Uterus (tissue), 3 donors: ENCODE measurements at regions not wholly inside any gene's neighbourhood (a gene's known extent, or its start where the extent isn't known, plus 50 kb on each side); places are given as distances from the start of the nearest gene placed in this dataset.

ENCODE experiments used
- DNase-seq, 2 donors: peaks; one replicate each; pipeline ENCODE4 v3.0.0-alpha.2; 2019 to 2020
- H3K27ac ChIP-seq, 2 donors: fragments of 200-600 bp; sonication (generic); 1 replicate in 1 of 2; 2 replicates in 1 of 2; pipeline ENCODE4 v1.5.1; 2016 to 2018
- H3K27me3 ChIP-seq, 2 donors: fragments of 200-600 bp; sonication (generic); one replicate each; pipeline ENCODE4 v1.5.1; 2018 to 2019; ENCODE audit warnings: control low read depth in 1 of 2
- H3K36me3 ChIP-seq, 2 donors: fragments of 200-600 bp; sonication (generic); one replicate each; pipeline ENCODE4 v1.5.1; 2019; ENCODE audit warnings: control low read depth in 1 of 2
- H3K4me1 ChIP-seq, 2 donors: fragments of 200-600 bp; sonication (generic); one replicate each; pipeline ENCODE4 v1.5.1; 2018 to 2019; ENCODE audit warnings: control low read depth in 1 of 2
- H3K4me3 ChIP-seq, 2 donors: fragments of 200-600 bp; sonication (generic); 1 replicate in 1 of 2; 2 replicates in 1 of 2; pipeline ENCODE4 v1.5.1; 2018 to 2019; ENCODE audit warnings: mild to moderate bottlenecking in 1 of 2
- H3K9me3 ChIP-seq, 2 donors: fragments of 200-600 bp; sonication (generic); one replicate each; pipeline ENCODE4 v1.5.1; 2019; ENCODE audit warnings: control low read depth in 1 of 2
- POLR2A ChIP-seq, 2 donors: fragments of 450-650 bp; IDR thresholded peaks; one replicate each; pipeline ENCODE4 v1.6.1; 2016; ENCODE audit warnings: antibody characterized with exemption in 2 of 2, mild to moderate bottlenecking in 1 of 2, moderate library complexity in 1 of 2
- intact Hi-C: fragments of 100-400 bp; cut with DNase I; formaldehyde crosslinking; loops from one replicate; pipeline ENCODE4 v1.15.1; 2023; ENCODE audit warnings: low total_unique reads
- TF ChIP-seq, protein P1 (sequence below), 4 experiments: fragments of 200-600 bp in 2 of 4; fragments of 450-650 bp in 2 of 4; sonication (generic) in 2 of 4; IDR thresholded peaks; one replicate each; pipeline ENCODE4 v1.5.1; 2016 to 2019; ENCODE audit warnings: antibody characterized with exemption in 4 of 4, mild to moderate bottlenecking in 2 of 4, moderate library complexity in 1 of 4
- donor health status: DM: yes; HTN: yes; CAD: no.

DNA sequence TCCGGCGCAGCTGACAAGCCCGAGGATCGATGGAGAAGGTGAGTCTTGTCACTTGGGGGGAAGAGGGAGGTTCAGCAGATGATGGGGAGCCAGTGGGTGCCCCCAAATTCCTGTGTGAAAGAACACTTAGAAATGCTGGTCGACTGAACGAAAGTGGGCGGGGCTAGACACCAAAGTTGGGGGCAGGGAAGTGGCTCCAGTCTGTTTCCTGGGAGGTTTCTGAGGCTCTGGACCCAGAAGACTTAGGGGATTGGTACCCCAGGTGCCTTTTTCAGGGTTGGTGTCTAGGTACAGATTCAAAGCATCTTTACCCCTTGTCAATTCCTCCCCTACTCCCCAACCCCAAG is 278.6 kb downstream of the ZSWIM6 start:
- Histone ChIP-seq H3K9me3 (no peaks in the 10 kb centered on the region), H3K4me1 (no peaks in the 10 kb centered on the region), H3K27me3 (no peaks in the 10 kb centered on the region), H3K4me3 (no peak overlapping the region), H3K27ac (no peak overlapping the region), H3K36me3 (no peaks in the 10 kb centered on the region)
- intact Hi-C loops: no loop called here
- DNase-seq: no peak
- TF ChIP-seq POLR2A (IDR thresholded peaks at IDR 0.05): no peak
- TF ChIP-seq, protein P1, sequence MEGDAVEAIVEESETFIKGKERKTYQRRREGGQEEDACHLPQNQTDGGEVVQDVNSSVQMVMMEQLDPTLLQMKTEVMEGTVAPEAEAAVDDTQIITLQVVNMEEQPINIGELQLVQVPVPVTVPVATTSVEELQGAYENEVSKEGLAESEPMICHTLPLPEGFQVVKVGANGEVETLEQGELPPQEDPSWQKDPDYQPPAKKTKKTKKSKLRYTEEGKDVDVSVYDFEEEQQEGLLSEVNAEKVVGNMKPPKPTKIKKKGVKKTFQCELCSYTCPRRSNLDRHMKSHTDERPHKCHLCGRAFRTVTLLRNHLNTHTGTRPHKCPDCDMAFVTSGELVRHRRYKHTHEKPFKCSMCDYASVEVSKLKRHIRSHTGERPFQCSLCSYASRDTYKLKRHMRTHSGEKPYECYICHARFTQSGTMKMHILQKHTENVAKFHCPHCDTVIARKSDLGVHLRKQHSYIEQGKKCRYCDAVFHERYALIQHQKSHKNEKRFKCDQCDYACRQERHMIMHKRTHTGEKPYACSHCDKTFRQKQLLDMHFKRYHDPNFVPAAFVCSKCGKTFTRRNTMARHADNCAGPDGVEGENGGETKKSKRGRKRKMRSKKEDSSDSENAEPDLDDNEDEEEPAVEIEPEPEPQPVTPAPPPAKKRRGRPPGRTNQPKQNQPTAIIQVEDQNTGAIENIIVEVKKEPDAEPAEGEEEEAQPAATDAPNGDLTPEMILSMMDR (IDR thresholded peaks at IDR 0.05): no peak

DNA sequence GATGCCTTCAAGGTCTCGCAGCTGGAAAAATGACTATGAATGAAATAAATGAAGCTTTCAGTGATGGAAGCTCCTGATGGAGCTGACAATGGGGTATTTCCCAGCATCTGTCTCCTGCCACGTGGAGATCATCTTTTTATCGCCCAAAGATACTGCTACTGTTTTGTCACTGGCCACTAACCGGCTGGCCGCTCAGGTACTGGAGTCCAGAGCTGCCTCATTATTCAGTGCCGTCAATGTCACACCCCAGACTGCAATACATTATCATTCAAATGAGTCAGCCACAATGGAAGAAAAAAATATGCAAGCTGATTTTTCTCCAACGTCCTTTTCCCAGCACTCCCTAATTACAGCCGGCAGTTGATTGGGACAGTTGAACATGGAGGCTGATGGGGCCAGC is 280.4 kb downstream of the ZSWIM6 start:
- no peaks in the 10 kb centered on the region for H3K27me3 ChIP-seq
- no peaks in the 10 kb centered on the region for H3K36me3 ChIP-seq
- no peak for DNase-seq
- TF ChIP-seq, protein P1 (IDR thresholded peaks at IDR 0.05): no peak
- TF ChIP-seq POLR2A (IDR thresholded peaks at IDR 0.05): no peak
- H3K27ac ChIP-seq: no peak overlapping the region
- H3K9me3 ChIP-seq: no peaks in the 10 kb centered on the region
- no peak overlapping the region for H3K4me3 ChIP-seq
- intact Hi-C loops: no loop called here
- no peaks in the 10 kb centered on the region for H3K4me1 ChIP-seq

DNA sequence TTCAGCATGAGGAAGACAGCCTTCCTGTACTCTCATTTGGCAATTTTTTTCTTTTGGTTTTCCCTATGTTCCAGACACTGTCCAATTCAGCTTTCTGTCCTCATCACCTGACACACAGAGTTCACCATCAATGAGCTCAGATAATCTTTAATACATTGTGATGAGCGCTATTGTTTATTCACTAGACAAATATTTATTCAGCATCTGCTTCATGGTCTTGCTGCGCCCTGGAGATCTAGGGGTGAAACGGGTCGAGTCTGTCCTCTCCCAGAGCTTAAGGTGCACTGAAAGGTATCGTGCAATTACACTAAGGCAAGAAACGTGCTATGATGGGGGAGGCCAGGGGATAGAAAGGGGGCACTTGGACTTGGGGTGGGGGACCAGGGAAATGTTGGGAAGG is 281.6 kb downstream of the ZSWIM6 start:
- no peaks in the 10 kb centered on the region for H3K27me3 ChIP-seq
- no peaks in the 10 kb centered on the region for H3K4me1 ChIP-seq
- intact Hi-C loops: no loop called here
- no peak for TF ChIP-seq POLR2A (IDR thresholded peaks at IDR 0.05)
- TF ChIP-seq, protein P1 (IDR thresholded peaks at IDR 0.05): no peak
- H3K9me3 ChIP-seq: no peaks in the 10 kb centered on the region
- no peak for DNase-seq
- H3K27ac ChIP-seq: no peak overlapping the region
- H3K36me3 ChIP-seq: no peaks in the 10 kb centered on the region
- no peak overlapping the region for H3K4me3 ChIP-seq

DNA sequence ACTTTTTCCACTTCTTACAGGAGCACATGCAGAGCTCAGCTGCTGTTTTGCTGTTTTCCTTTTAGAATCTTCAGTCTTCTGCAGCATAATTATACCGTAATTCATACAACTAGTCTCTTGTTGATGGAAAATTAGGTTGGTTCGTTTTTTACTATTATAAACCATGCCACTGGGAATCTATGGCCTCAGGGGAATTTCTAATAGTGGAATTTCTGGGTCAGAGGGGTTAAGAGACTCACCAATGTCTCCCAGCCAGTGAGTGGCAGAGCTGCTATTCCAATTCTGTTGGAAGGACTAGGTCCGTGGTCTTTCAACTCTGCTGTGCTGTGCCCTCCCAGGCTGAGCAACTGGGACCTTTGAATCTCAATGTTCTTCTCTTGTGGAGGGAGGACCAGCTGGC is 282.5 kb downstream of the ZSWIM6 start:
- H3K27ac ChIP-seq: no peak overlapping the region
- intact Hi-C loops: no loop called here
- H3K9me3 ChIP-seq: no peaks in the 10 kb centered on the region
- no peak for DNase-seq
- H3K4me1 ChIP-seq: no peaks in the 10 kb centered on the region
- no peak for TF ChIP-seq POLR2A (IDR thresholded peaks at IDR 0.05)
- TF ChIP-seq, protein P1 (IDR thresholded peaks at IDR 0.05): no peak
- no peak overlapping the region for H3K4me3 ChIP-seq
- no peaks in the 10 kb centered on the region for H3K36me3 ChIP-seq
- no peaks in the 10 kb centered on the region for H3K27me3 ChIP-seq

DNA sequence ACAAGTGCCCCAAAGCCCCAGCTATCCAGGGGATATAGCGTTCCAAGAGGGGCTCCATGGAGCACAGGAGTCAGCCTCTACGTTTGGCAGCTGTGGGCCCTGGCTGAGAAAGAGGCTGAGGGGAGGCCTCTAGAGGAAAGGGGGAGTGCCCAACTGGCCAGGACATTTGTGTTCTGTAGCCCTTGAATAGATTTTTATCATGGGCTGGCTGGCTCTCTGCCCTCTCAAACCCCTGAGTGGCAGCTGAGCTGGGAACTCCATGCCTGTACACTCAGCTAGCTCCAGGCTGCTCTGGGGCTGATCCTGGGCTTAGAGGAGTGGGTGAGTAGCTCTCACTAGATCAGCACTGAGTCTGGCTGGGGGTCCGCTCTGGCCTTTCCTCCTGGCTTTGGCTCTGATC is 285.0 kb downstream of the ZSWIM6 start:
- intact Hi-C loops: no loop called here
- no peak overlapping the region for H3K4me3 ChIP-seq
- H3K4me1 ChIP-seq: no peaks in the 10 kb centered on the region
- no peaks in the 10 kb centered on the region for H3K36me3 ChIP-seq
- no peaks in the 10 kb centered on the region for H3K9me3 ChIP-seq
- DNase-seq: no peak
- no peak overlapping the region for H3K27ac ChIP-seq
- no peaks in the 10 kb centered on the region for H3K27me3 ChIP-seq
- TF ChIP-seq, protein P1 (IDR thresholded peaks at IDR 0.05): no peak
- TF ChIP-seq POLR2A (IDR thresholded peaks at IDR 0.05): no peak
